Thoracic aorta (tissue), 2 donors: ENCODE measurements at regions not wholly inside any gene's neighbourhood (a gene's known extent, or its start where the extent isn't known, plus 50 kb on each side); places are given as distances from the start of the nearest gene placed in this dataset.
"Not testable (repeated sequence)": the region's sequence is repeated elsewhere in the genome, so short reads cannot be mapped to it uniquely, and the experiment has no call there.

ENCODE experiments used
- ATAC-seq: fragments of 150-250 bp; one replicate; pipeline ENCODE4 v1.8.0; 2017; ENCODE audit warnings: low read depth; ENCODE audit not compliant: insufficient number of reproducible peaks, low FRiP score
- DNase-seq: peaks from one replicate; pipeline ENCODE4 v3.0.0-alpha.2; 2020; ENCODE audit warnings: low spot score
- H3K27ac ChIP-seq, 2 donors: fragments of 200-600 bp; sonication (generic); 1 replicate in 1 of 2; 2 replicates in 1 of 2; pipeline ENCODE4 v1.5.1; 2016; ENCODE audit warnings: mild to moderate bottlenecking in 2 of 2, moderate library complexity in 2 of 2
- H3K27me3 ChIP-seq: fragments of 200-600 bp; sonication (generic); replicated peaks from 2 replicates; pipeline ENCODE4 v1.6.0; 2016; ENCODE audit warnings: mild to moderate bottlenecking; ENCODE audit not compliant: insufficient read depth
- H3K36me3 ChIP-seq: fragments of 200-600 bp; sonication (generic); one replicate; pipeline ENCODE4 v1.5.1; 2016
- H3K4me1 ChIP-seq, 2 donors: fragments of 200-600 bp; sonication (generic); 1 replicate in 1 of 2; 2 replicates in 1 of 2; pipeline versions ENCODE4 v1.5.1 to v1.6.0; 2016; ENCODE audit warnings: low read depth in 2 of 2, mild to moderate bottlenecking in 1 of 2; ENCODE audit not compliant: control insufficient read depth in 1 of 2
- H3K4me3 ChIP-seq: fragments of 200-600 bp; sonication (generic); 2 replicates; pipeline ENCODE4 v1.5.1; 2016; ENCODE audit warnings: mild to moderate bottlenecking
- H3K9me3 ChIP-seq: fragments of 200-600 bp; sonication (generic); 2 replicates; pipeline ENCODE4 v1.5.1; 2016
- TF ChIP-seq, protein P1 (sequence below): fragments of 200-600 bp; sonication (generic); IDR thresholded peaks from one replicate; pipeline ENCODE4 v1.5.1; 2019; ENCODE audit warnings: antibody characterized with exemption

- Histone ChIP-seq H3K27ac (no peak overlapping the region), H3K4me3 (no peak overlapping the region), H3K4me1 (no peaks in the 10 kb centered on the region), H3K36me3 (no peaks in the 10 kb centered on the region), H3K27me3 (no peaks in the 10 kb centered on the region), H3K9me3 (no peaks in the 10 kb centered on the region)
- ATAC-seq, result no peak
- TF ChIP-seq, protein P1, sequence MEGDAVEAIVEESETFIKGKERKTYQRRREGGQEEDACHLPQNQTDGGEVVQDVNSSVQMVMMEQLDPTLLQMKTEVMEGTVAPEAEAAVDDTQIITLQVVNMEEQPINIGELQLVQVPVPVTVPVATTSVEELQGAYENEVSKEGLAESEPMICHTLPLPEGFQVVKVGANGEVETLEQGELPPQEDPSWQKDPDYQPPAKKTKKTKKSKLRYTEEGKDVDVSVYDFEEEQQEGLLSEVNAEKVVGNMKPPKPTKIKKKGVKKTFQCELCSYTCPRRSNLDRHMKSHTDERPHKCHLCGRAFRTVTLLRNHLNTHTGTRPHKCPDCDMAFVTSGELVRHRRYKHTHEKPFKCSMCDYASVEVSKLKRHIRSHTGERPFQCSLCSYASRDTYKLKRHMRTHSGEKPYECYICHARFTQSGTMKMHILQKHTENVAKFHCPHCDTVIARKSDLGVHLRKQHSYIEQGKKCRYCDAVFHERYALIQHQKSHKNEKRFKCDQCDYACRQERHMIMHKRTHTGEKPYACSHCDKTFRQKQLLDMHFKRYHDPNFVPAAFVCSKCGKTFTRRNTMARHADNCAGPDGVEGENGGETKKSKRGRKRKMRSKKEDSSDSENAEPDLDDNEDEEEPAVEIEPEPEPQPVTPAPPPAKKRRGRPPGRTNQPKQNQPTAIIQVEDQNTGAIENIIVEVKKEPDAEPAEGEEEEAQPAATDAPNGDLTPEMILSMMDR, result no peak
- DNase-seq, result no peak
These were observed 2405.8 kb downstream of the PCDH7 start for GRCh38 chr4:33126002-33126401.

GRCh38 chr4:33130662-33131061 is 2410.5 kb downstream of the PCDH7 start:
- H3K4me1 ChIP-seq, H3K27me3 ChIP-seq, ATAC-seq, H3K36me3 ChIP-seq, H3K4me3 ChIP-seq, H3K27ac ChIP-seq, DNase-seq, H3K9me3 ChIP-seq: not testable (repeated sequence)

DNA sequence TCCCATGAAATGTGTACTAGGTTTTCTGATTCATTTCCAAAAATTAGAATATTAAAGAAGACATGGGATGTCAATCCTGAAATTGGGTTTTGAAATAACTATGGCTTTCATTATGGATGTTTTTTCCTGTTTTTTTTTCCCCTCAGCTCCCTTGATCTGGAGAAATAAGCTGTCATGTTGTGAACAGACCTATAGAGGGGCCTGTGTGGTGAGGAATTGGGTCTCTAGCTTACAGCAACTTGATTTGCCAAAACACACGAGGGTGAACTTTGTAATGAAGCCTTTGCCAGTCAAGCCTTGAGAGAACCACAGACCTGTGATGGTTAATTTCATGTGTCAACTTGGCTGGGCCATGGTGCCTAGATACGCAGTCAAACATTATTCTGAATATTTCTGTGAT is 2413.6 kb downstream of the PCDH7 start:
- ATAC-seq, result no peak
- no peak for DNase-seq
- no peaks in the 10 kb centered on the region for H3K4me1 ChIP-seq
- H3K27ac ChIP-seq, result no peak overlapping the region
- H3K9me3 ChIP-seq, result no peaks in the 10 kb centered on the region
- H3K27me3 ChIP-seq, result no peaks in the 10 kb centered on the region
- H3K36me3 ChIP-seq, result no peaks in the 10 kb centered on the region
- no peak overlapping the region for H3K4me3 ChIP-seq
- TF ChIP-seq, protein P1, result no peak

- DNase-seq (no peak), ATAC-seq (no peak)
- H3K9me3 ChIP-seq, result no peaks in the 10 kb centered on the region
- H3K4me1 ChIP-seq, result no peaks in the 10 kb centered on the region
- TF ChIP-seq, protein P1, result no peak
- no peaks in the 10 kb centered on the region for H3K36me3 ChIP-seq
- H3K27me3 ChIP-seq, result no peaks in the 10 kb centered on the region
- no peak overlapping the region for H3K27ac ChIP-seq
- no peak overlapping the region for H3K4me3 ChIP-seq
These were observed 2414.2 kb downstream of the PCDH7 start for GRCh38 chr4:33134366-33134765.

GRCh38 chr4:33149658-33150524 is 2429.7 kb downstream of the PCDH7 start:
- ATAC-seq, result no peak
- Histone ChIP-seq H3K4me3 (no peak overlapping the region), H3K36me3 (no peaks in the 10 kb centered on the region), H3K4me1 (no peaks in the 10 kb centered on the region), H3K9me3 (no peaks in the 10 kb centered on the region), H3K27me3 (no peaks in the 10 kb centered on the region), H3K27ac (no peak overlapping the region)
- TF ChIP-seq, protein P1, result no peak
- DNase-seq, result no peak

GRCh38 chr4:33150525-33150910 is 2430.3 kb downstream of the PCDH7 start:
- Histone ChIP-seq H3K9me3 (no peaks in the 10 kb centered on the region), H3K36me3 (no peaks in the 10 kb centered on the region), H3K4me1 (no peaks in the 10 kb centered on the region), H3K27ac (no peak overlapping the region), H3K27me3 (no peaks in the 10 kb centered on the region), H3K4me3 (no peak overlapping the region)
- DNase-seq, result no peak
- TF ChIP-seq, protein P1, result no peak
- ATAC-seq, result no peak
